ENCODE measurements at regions not wholly inside any gene's neighbourhood (a gene's known extent, or its start where the extent isn't known, plus 50 kb on each side); places are given as distances from the start of the nearest gene placed in this dataset.

- Mint-ChIP-seq H3K4me1 (no peaks in the 10 kb centered on the region), H3K36me3 (ENCODE audit: low read depth) (no peaks in the 10 kb centered on the region), H3K27ac (no peak overlapping the region), H3K27me3 (peaks cover 2% of the 10 kb centered on the region), H3K9me3 (no peaks in the 10 kb centered on the region), H3K4me3 (no peak overlapping the region)
- DNase-seq (no peak), ATAC-seq (no peak)
These were observed 225.1 kb upstream of the SALL3 start for GRCh38 chr18:78754311-78755043.

- ATAC-seq = no peak
- Mint-ChIP-seq H3K36me3 (ENCODE audit: low read depth) (no peaks in the 10 kb centered on the region), H3K27me3 (peaks cover under 1% of the 10 kb centered on the region), H3K27ac (no peak overlapping the region), H3K4me1 (no peaks in the 10 kb centered on the region), H3K4me3 (no peak overlapping the region), H3K9me3 (no peaks in the 10 kb centered on the region)
- no peak for DNase-seq
These were observed 222.6 kb upstream of the SALL3 start for GRCh38 chr18:78757014-78757413.

GRCh38 chr18:78758496-78758895, 221.1 kb upstream of the SALL3 start:
- no peak for ATAC-seq
- H3K4me1 Mint-ChIP-seq = no peaks in the 10 kb centered on the region
- DNase-seq = no peak
- no peaks in the 10 kb centered on the region for H3K36me3 Mint-ChIP-seq (ENCODE audit: low read depth)
- H3K9me3 Mint-ChIP-seq = peaks cover 4% of the 10 kb centered on the region
- no peak overlapping the region for H3K4me3 Mint-ChIP-seq
- H3K27me3 Mint-ChIP-seq = no peaks in the 10 kb centered on the region
- no peak overlapping the region for H3K27ac Mint-ChIP-seq

GRCh38 chr18:78762753-78763152, 216.9 kb upstream of the SALL3 start:
- Mint-ChIP-seq H3K4me1 (no peaks in the 10 kb centered on the region), H3K27ac (no peak overlapping the region), H3K27me3 (no peaks in the 10 kb centered on the region), H3K36me3 (ENCODE audit: low read depth) (no peaks in the 10 kb centered on the region), H3K9me3 (peaks cover 4% of the 10 kb centered on the region), H3K4me3 (no peak overlapping the region)
- DNase-seq (no peak), ATAC-seq (no peak)

GRCh38 chr18:78764544-78764943, 215.1 kb upstream of the SALL3 start:
- DNase-seq (no peak), ATAC-seq (no peak)
- Mint-ChIP-seq H3K4me3 (no peak overlapping the region), H3K36me3 (ENCODE audit: low read depth) (no peaks in the 10 kb centered on the region), H3K9me3 (peaks cover 4% of the 10 kb centered on the region), H3K27ac (no peak overlapping the region), H3K27me3 (no peaks in the 10 kb centered on the region), H3K4me1 (no peaks in the 10 kb centered on the region)

- no peak overlapping the region for H3K27ac Mint-ChIP-seq
- H3K36me3 Mint-ChIP-seq (ENCODE audit: low read depth) = no peaks in the 10 kb centered on the region
- H3K27me3 Mint-ChIP-seq = no peaks in the 10 kb centered on the region
- H3K4me3 Mint-ChIP-seq = no peak overlapping the region
- no peak for DNase-seq
- no peak for ATAC-seq
- peaks cover 4% of the 10 kb centered on the region for H3K9me3 Mint-ChIP-seq
- H3K4me1 Mint-ChIP-seq = no peaks in the 10 kb centered on the region
These were observed 214.5 kb upstream of the SALL3 start for GRCh38 chr18:78765142-78765541.

GRCh38 chr18:78765637-78766281, 213.9 kb upstream of the SALL3 start:
- no peak overlapping the region for H3K27ac Mint-ChIP-seq

GRCh38 chr18:78766651-78767533, 212.7 kb upstream of the SALL3 start:
- Mint-ChIP-seq H3K4me1 (no peaks in the 10 kb centered on the region), H3K9me3 (peaks cover 4% of the 10 kb centered on the region), H3K4me3 (no peak overlapping the region), H3K27me3 (no peaks in the 10 kb centered on the region), H3K27ac (no peak overlapping the region), H3K36me3 (ENCODE audit: low read depth) (no peaks in the 10 kb centered on the region)
- no peak for DNase-seq
- no peak for ATAC-seq

More at GRCh38 chr18:78765637-78766281, 213.9 kb upstream of the SALL3 start:
- peaks cover 4% of the 10 kb centered on the region for H3K9me3 Mint-ChIP-seq
- DNase-seq (no peak), ATAC-seq (no peak)
- no peak overlapping the region for H3K4me3 Mint-ChIP-seq
- H3K27me3 Mint-ChIP-seq = no peaks in the 10 kb centered on the region
- no peaks in the 10 kb centered on the region for H3K36me3 Mint-ChIP-seq (ENCODE audit: low read depth)
- no peaks in the 10 kb centered on the region for H3K4me1 Mint-ChIP-seq

GRCh38 chr18:78767648-78768071, 212.0 kb upstream of the SALL3 start:
- no peak for DNase-seq
- no peak overlapping the region for H3K4me3 Mint-ChIP-seq
- no peaks in the 10 kb centered on the region for H3K9me3 Mint-ChIP-seq
- no peak overlapping the region for H3K27ac Mint-ChIP-seq
- H3K27me3 Mint-ChIP-seq = no peaks in the 10 kb centered on the region
- ATAC-seq = no peak
- no peaks in the 10 kb centered on the region for H3K4me1 Mint-ChIP-seq
- no peaks in the 10 kb centered on the region for H3K36me3 Mint-ChIP-seq (ENCODE audit: low read depth)

GRCh38 chr18:78768221-78768620, 211.4 kb upstream of the SALL3 start:
- no peak for ATAC-seq
- DNase-seq = no peak
- H3K4me1 Mint-ChIP-seq = no peaks in the 10 kb centered on the region
- no peaks in the 10 kb centered on the region for H3K9me3 Mint-ChIP-seq
- H3K27me3 Mint-ChIP-seq = no peaks in the 10 kb centered on the region
- H3K27ac Mint-ChIP-seq = no peak overlapping the region
- no peak overlapping the region for H3K4me3 Mint-ChIP-seq
- H3K36me3 Mint-ChIP-seq (ENCODE audit: low read depth) = no peaks in the 10 kb centered on the region

- DNase-seq (no peak), ATAC-seq (no peak)
- Mint-ChIP-seq H3K9me3 (no peaks in the 10 kb centered on the region), H3K4me1 (no peaks in the 10 kb centered on the region), H3K27me3 (no peaks in the 10 kb centered on the region), H3K27ac (no peak overlapping the region), H3K4me3 (no peak overlapping the region), H3K36me3 (ENCODE audit: low read depth) (no peaks in the 10 kb centered on the region)
These were observed 210.7 kb upstream of the SALL3 start for GRCh38 chr18:78768656-78769501.

GRCh38 chr18:78769502-78770105, 210.0 kb upstream of the SALL3 start:
- no peak for DNase-seq
- Mint-ChIP-seq H3K27me3 (no peaks in the 10 kb centered on the region), H3K9me3 (no peaks in the 10 kb centered on the region), H3K27ac (no peak overlapping the region), H3K4me3 (no peak overlapping the region), H3K36me3 (ENCODE audit: low read depth) (no peaks in the 10 kb centered on the region), H3K4me1 (no peaks in the 10 kb centered on the region)
- ATAC-seq = no peak

GRCh38 chr18:78770139-78770822, 209.3 kb upstream of the SALL3 start:
- Mint-ChIP-seq H3K27ac (no peak overlapping the region), H3K4me1 (no peaks in the 10 kb centered on the region), H3K27me3 (no peaks in the 10 kb centered on the region), H3K9me3 (no peaks in the 10 kb centered on the region), H3K4me3 (no peak overlapping the region), H3K36me3 (ENCODE audit: low read depth) (no peaks in the 10 kb centered on the region)
- no peak for DNase-seq
- ATAC-seq = no peak
